ENCODE measurements at regions not wholly inside any gene's neighbourhood (a gene's known extent, or its start where the extent isn't known, plus 50 kb on each side); places are given as distances from the start of the nearest gene placed in this dataset.

GRCh38 chr6:105606831-105607463, 204.1 kb upstream of the PREP start:
- TF ChIP-seq CTCF (IDR thresholded peaks at IDR 0.05; ENCODE audit: low read depth, low read length), result no peak
- DNase-seq, result no peak
- Histone ChIP-seq H3K36me3 (no peaks in the 10 kb centered on the region), H3K4me1 (no peaks in the 10 kb centered on the region), H3K9me3 (no peaks in the 10 kb centered on the region), H3K4me3 (ENCODE audit: low read depth, low read length) (no peak overlapping the region), H3K27me3 (no peaks in the 10 kb centered on the region)

GRCh38 chr6:105604587-105604884, 201.7 kb upstream of the PREP start:
- no peaks in the 10 kb centered on the region for H3K9me3 ChIP-seq
- no peak for DNase-seq
- H3K27me3 ChIP-seq, result peaks cover 6% of the 10 kb centered on the region
- no peaks in the 10 kb centered on the region for H3K36me3 ChIP-seq
- TF ChIP-seq CTCF (IDR thresholded peaks at IDR 0.05; ENCODE audit: low read depth, low read length), result no peak
- H3K4me1 ChIP-seq, result no peaks in the 10 kb centered on the region
- H3K4me3 ChIP-seq (ENCODE audit: low read depth, low read length), result no peak overlapping the region

- H3K4me1 ChIP-seq, result no peaks in the 10 kb centered on the region
- no peaks in the 10 kb centered on the region for H3K9me3 ChIP-seq
- TF ChIP-seq CTCF (IDR thresholded peaks at IDR 0.05; ENCODE audit: low read depth, low read length), result no peak
- DNase-seq, result no peak
- H3K36me3 ChIP-seq, result no peaks in the 10 kb centered on the region
- H3K4me3 ChIP-seq (ENCODE audit: low read depth, low read length), result no peak overlapping the region
- peaks cover 6% of the 10 kb centered on the region for H3K27me3 ChIP-seq
Measured at GRCh38 chr6:105603788-105604586, 201.1 kb upstream of the PREP start.

- no peaks in the 10 kb centered on the region for H3K36me3 ChIP-seq
- H3K4me1 ChIP-seq, result no peaks in the 10 kb centered on the region
- H3K27me3 ChIP-seq, result peaks cover 6% of the 10 kb centered on the region
- H3K9me3 ChIP-seq, result no peaks in the 10 kb centered on the region
- TF ChIP-seq CTCF (IDR thresholded peaks at IDR 0.05; ENCODE audit: low read depth, low read length), result no peak
- no peak for DNase-seq
- no peak overlapping the region for H3K4me3 ChIP-seq (ENCODE audit: low read depth, low read length)
Measured at GRCh38 chr6:105601541-105602236, 198.8 kb upstream of the PREP start.

GRCh38 chr6:105600336-105601260, 197.7 kb upstream of the PREP start:
- Histone ChIP-seq H3K36me3 (no peaks in the 10 kb centered on the region), H3K27me3 (peaks cover 11% of the 10 kb centered on the region), H3K4me3 (ENCODE audit: low read depth, low read length) (no peak overlapping the region), H3K9me3 (no peaks in the 10 kb centered on the region), H3K4me1 (no peaks in the 10 kb centered on the region)
- no peak for TF ChIP-seq CTCF (IDR thresholded peaks at IDR 0.05; ENCODE audit: low read depth, low read length)
- DNase-seq, result no peak
